ENCODE measurements at regions not wholly inside any gene's neighbourhood (a gene's known extent, or its start where the extent isn't known, plus 50 kb on each side); places are given as distances from the start of the nearest gene placed in this dataset.

DNA sequence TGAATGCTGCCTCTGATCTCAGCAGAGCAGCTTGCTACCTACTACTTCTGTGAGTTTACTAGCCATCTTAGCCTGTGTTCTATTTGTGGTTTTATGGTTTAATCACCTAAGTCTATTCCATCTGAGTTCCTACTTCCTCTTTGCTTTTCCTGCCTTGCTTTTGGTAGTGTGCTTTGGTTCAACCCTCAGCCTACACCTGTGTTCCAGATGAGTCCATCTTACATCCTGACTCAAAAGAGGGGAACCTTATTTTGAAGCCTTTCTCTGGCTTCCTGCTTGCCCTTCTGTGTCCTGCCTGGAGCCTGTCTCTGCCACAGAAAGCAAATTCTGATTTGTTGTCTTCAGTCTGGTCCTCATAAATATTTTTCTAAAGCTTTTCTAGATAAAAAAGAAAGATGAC lies 530.3 kb upstream of the MEX3C start:
- no peak overlapping the region for H3K4me3 ChIP-seq (replicated peaks in 1 of 4; ENCODE audit: control extremely low read depth in 1 of 4, insufficient read depth in 1 of 4, low read depth in 3 of 4, low read length in 4 of 4)
- H3K36me3 ChIP-seq (ENCODE audit: control insufficient read depth, insufficient read depth, low read length), result no peaks in the 10 kb centered on the region
- H3K4me2 ChIP-seq (ENCODE audit: extremely low read depth, insufficient read depth, low read length), result no peak overlapping the region
- DNase-seq (ENCODE audit: low read depth in 2 of 2), result no peak
- H2AFZ ChIP-seq (ENCODE audit: low read length), result no peak overlapping the region
- H3K27me3 ChIP-seq (ENCODE audit: control insufficient read depth, insufficient read depth, low read length), result no peaks in the 10 kb centered on the region
- no peaks in the 10 kb centered on the region for H4K20me1 ChIP-seq (ENCODE audit: control insufficient read depth, extremely low read depth, insufficient read depth, low read length)
- H3K27ac ChIP-seq (ENCODE audit: insufficient read depth, low read length), result no peak overlapping the region
- H3K9ac ChIP-seq (ENCODE audit: insufficient read depth, low read length), result no peak overlapping the region
- no peak for TF ChIP-seq EZH2 (IDR thresholded peaks at IDR 0.05; ENCODE audit: low read length, missing control alignments)
- no peak for TF ChIP-seq CTCF (conservative IDR thresholded peaks at IDR 0.05 in 1 of 2, IDR thresholded peaks at IDR 0.05 in 1 of 2; ENCODE audit: low read depth in 1 of 2, low read length in 2 of 2)
- H3K4me1 ChIP-seq (ENCODE audit: control insufficient read depth, extremely low read depth, insufficient read depth, low read length), result no peaks in the 10 kb centered on the region
- H3K9me3 ChIP-seq (ENCODE audit: control insufficient read depth, insufficient read depth, low read depth, low read length), result no peaks in the 10 kb centered on the region
- no peaks in the 10 kb centered on the region for H3K79me2 ChIP-seq (ENCODE audit: control insufficient read depth, insufficient read depth, low read length)

GRCh38 chr18:51731070-51731469 lies 533.6 kb upstream of the MEX3C start:
- H3K36me3 ChIP-seq (ENCODE audit: control insufficient read depth, insufficient read depth, low read length), result no peaks in the 10 kb centered on the region
- no peaks in the 10 kb centered on the region for H3K9me3 ChIP-seq (ENCODE audit: control insufficient read depth, insufficient read depth, low read depth, low read length)
- no peak overlapping the region for H3K9ac ChIP-seq (ENCODE audit: insufficient read depth, low read length)
- H3K79me2 ChIP-seq (ENCODE audit: control insufficient read depth, insufficient read depth, low read length), result no peaks in the 10 kb centered on the region
- no peak overlapping the region for H3K4me3 ChIP-seq (replicated peaks in 1 of 4; ENCODE audit: control extremely low read depth in 1 of 4, insufficient read depth in 1 of 4, low read depth in 3 of 4, low read length in 4 of 4)
- TF ChIP-seq EZH2 (IDR thresholded peaks at IDR 0.05; ENCODE audit: low read length, missing control alignments) (no peak), CTCF (conservative IDR thresholded peaks at IDR 0.05 in 1 of 2, IDR thresholded peaks at IDR 0.05 in 1 of 2; ENCODE audit: low read depth in 1 of 2, low read length in 2 of 2) (no peak)
- DNase-seq (ENCODE audit: low read depth in 2 of 2), result no peak
- no peak overlapping the region for H3K27ac ChIP-seq (ENCODE audit: insufficient read depth, low read length)
- H2AFZ ChIP-seq (ENCODE audit: low read length), result no peak overlapping the region
- no peak overlapping the region for H3K4me2 ChIP-seq (ENCODE audit: extremely low read depth, insufficient read depth, low read length)
- no peaks in the 10 kb centered on the region for H4K20me1 ChIP-seq (ENCODE audit: control insufficient read depth, extremely low read depth, insufficient read depth, low read length)
- no peaks in the 10 kb centered on the region for H3K4me1 ChIP-seq (ENCODE audit: control insufficient read depth, extremely low read depth, insufficient read depth, low read length)
- H3K27me3 ChIP-seq (ENCODE audit: control insufficient read depth, insufficient read depth, low read length), result no peaks in the 10 kb centered on the region

- H2AFZ ChIP-seq (ENCODE audit: low read length), result no peak overlapping the region
Observed at GRCh38 chr18:51734576-51734975, 537.1 kb upstream of the MEX3C start.

More at GRCh38 chr18:51734576-51734975, 537.1 kb upstream of the MEX3C start:
- no peak overlapping the region for H3K4me3 ChIP-seq (replicated peaks in 1 of 4; ENCODE audit: control extremely low read depth in 1 of 4, insufficient read depth in 1 of 4, low read depth in 3 of 4, low read length in 4 of 4)
- no peaks in the 10 kb centered on the region for H3K4me1 ChIP-seq (ENCODE audit: control insufficient read depth, extremely low read depth, insufficient read depth, low read length)
- no peaks in the 10 kb centered on the region for H3K79me2 ChIP-seq (ENCODE audit: control insufficient read depth, insufficient read depth, low read length)
- no peak overlapping the region for H3K9ac ChIP-seq (ENCODE audit: insufficient read depth, low read length)
- no peak for DNase-seq (ENCODE audit: low read depth in 2 of 2)
- no peaks in the 10 kb centered on the region for H3K27me3 ChIP-seq (ENCODE audit: control insufficient read depth, insufficient read depth, low read length)
- TF ChIP-seq CTCF (conservative IDR thresholded peaks at IDR 0.05 in 1 of 2, IDR thresholded peaks at IDR 0.05 in 1 of 2; ENCODE audit: low read depth in 1 of 2, low read length in 2 of 2) (no peak), EZH2 (IDR thresholded peaks at IDR 0.05; ENCODE audit: low read length, missing control alignments) (no peak)
- H3K9me3 ChIP-seq (ENCODE audit: control insufficient read depth, insufficient read depth, low read depth, low read length), result no peaks in the 10 kb centered on the region
- H3K36me3 ChIP-seq (ENCODE audit: control insufficient read depth, insufficient read depth, low read length), result no peaks in the 10 kb centered on the region
- no peak overlapping the region for H3K27ac ChIP-seq (ENCODE audit: insufficient read depth, low read length)
- no peaks in the 10 kb centered on the region for H4K20me1 ChIP-seq (ENCODE audit: control insufficient read depth, extremely low read depth, insufficient read depth, low read length)
- no peak overlapping the region for H3K4me2 ChIP-seq (ENCODE audit: extremely low read depth, insufficient read depth, low read length)

Data from fibroblast of lung (primary cell).